Upper lobe of left lung (tissue), 6 donors: ENCODE measurements at regions not wholly inside any gene's neighbourhood (a gene's known extent, or its start where the extent isn't known, plus 50 kb on each side); places are given as distances from the start of the nearest gene placed in this dataset.

Experiments used
- ATAC-seq, 2 donors: fragments of 200-7000 bp; cut with Tn5 transposase; one replicate each; pipeline ENCODE4 v1.9.1; 2022; ENCODE audit warnings: mild to moderate bottlenecking in 2 of 2, moderate library complexity in 2 of 2; ENCODE audit not compliant: low FRiP score in 2 of 2
- DNase-seq, 2 donors: peaks; one replicate each; pipeline ENCODE4 v3.0.0-alpha.2; 2019 to 2020
- H3K27ac ChIP-seq, 4 donors: fragments of 200-600 bp; sonication (generic); one replicate each; pipeline ENCODE4 v1.5.1; 2016 to 2019
- H3K27me3 ChIP-seq, 4 donors: fragments of 200-600 bp; sonication (generic); one replicate each; pipeline ENCODE4 v1.5.1; 2017 to 2019
- H3K36me3 ChIP-seq, 4 donors: fragments of 200-600 bp; sonication (generic); one replicate each; pipeline ENCODE4 v1.5.1; 2016 to 2019
- H3K4me1 ChIP-seq, 4 donors: fragments of 200-600 bp; sonication (generic); one replicate each; pipeline ENCODE4 v1.5.1; 2018 to 2019
- H3K4me3 ChIP-seq, 4 donors: fragments of 200-600 bp; sonication (generic); one replicate each; pipeline ENCODE4 v1.5.1; 2017 to 2019; ENCODE audit warnings: mild to moderate bottlenecking in 2 of 4, moderate library complexity in 1 of 4
- H3K9me3 ChIP-seq, 4 donors: fragments of 200-600 bp; sonication (generic); one replicate each; pipeline ENCODE4 v1.5.1; 2018 to 2019
- CTCF ChIP-seq, 6 experiments: fragments of 450-650 bp in 4 of 6; fragments of 200-600 bp in 2 of 6; sonication (generic) in 2 of 6; IDR thresholded peaks; one replicate each; pipeline ENCODE4 v1.5.1; 2016 to 2019; ENCODE audit warnings: antibody characterized with exemption in 6 of 6
- EP300 ChIP-seq, 4 donors: sonication (generic); formaldehyde crosslinking; IDR thresholded peaks; one replicate each; pipeline ENCODE4 v1.5.1; 2017; ENCODE audit warnings: antibody characterized with exemption in 4 of 4, control low read depth in 2 of 4
- POLR2A ChIP-seq, 4 donors: fragments of 450-650 bp; IDR thresholded peaks; one replicate each; pipeline ENCODE4 v1.5.1; 2016 to 2017; ENCODE audit warnings: antibody characterized with exemption in 4 of 4, mild to moderate bottlenecking in 2 of 4
- POLR2AphosphoS5 ChIP-seq, 2 donors: sonication (generic); formaldehyde crosslinking; IDR thresholded peaks; one replicate each; pipeline ENCODE4 v1.5.1; 2017; ENCODE audit warnings: antibody characterized with exemption in 2 of 2
- WGBS, 2 donors: methylation state at CpG; one replicate each; pipeline ENCODE4 v1.1.5; 2017 to 2018; 5-methylcytosine and 5-hydroxymethylcytosine counted together
- donor health status: DM: no; HTN: no; CAD: no; lungs with moderate emphysema.
- donor health status: DM: no; HTN: yes; CAD: no; lungs with severe emphysema.

GRCh38 chr4:180812783-180813182 lies 1430.4 kb upstream of the TENM3 start:
- TF ChIP-seq POLR2A (IDR thresholded peaks at IDR 0.05): no peak
- TF ChIP-seq POLR2AphosphoS5 (IDR thresholded peaks at IDR 0.05): no peak
- TF ChIP-seq CTCF (IDR thresholded peaks at IDR 0.05): no peak
- no peak for TF ChIP-seq EP300 (IDR thresholded peaks at IDR 0.05)
- Histone ChIP-seq H3K4me3 (no peak overlapping the region), H3K27ac (no peak overlapping the region), H3K27me3 (no peaks in the 10 kb centered on the region), H3K9me3 (no peaks in the 10 kb centered on the region), H3K36me3 (no peaks in the 10 kb centered on the region), H3K4me1 (no peaks in the 10 kb centered on the region)
- no peak for DNase-seq
- 64 to 67% methylated on average over 2 of the region's 2 CpGs for WGBS, 2 donors
- no peak for ATAC-seq

- no peaks in the 10 kb centered on the region for H3K36me3 ChIP-seq
- H3K9me3 ChIP-seq: no peaks in the 10 kb centered on the region
- DNase-seq: no peak
- no peak for ATAC-seq
- no peak overlapping the region for H3K4me3 ChIP-seq
- H3K4me1 ChIP-seq: no peaks in the 10 kb centered on the region
- no peaks in the 10 kb centered on the region for H3K27me3 ChIP-seq
- WGBS, 2 donors: 82 to 86% methylated on average over 3 of the region's 3 CpGs
- H3K27ac ChIP-seq: no peak overlapping the region
- TF ChIP-seq CTCF (IDR thresholded peaks at IDR 0.05): no peak
- TF ChIP-seq POLR2A (IDR thresholded peaks at IDR 0.05): no peak
- TF ChIP-seq POLR2AphosphoS5 (IDR thresholded peaks at IDR 0.05): no peak
- TF ChIP-seq EP300 (IDR thresholded peaks at IDR 0.05): no peak
These were observed 1428.3 kb upstream of the TENM3 start for GRCh38 chr4:180814875-180815417.

GRCh38 chr4:180817529-180817928 lies 1425.7 kb upstream of the TENM3 start:
- H3K9me3 ChIP-seq: no peaks in the 10 kb centered on the region
- no peak for DNase-seq
- no peaks in the 10 kb centered on the region for H3K27me3 ChIP-seq
- no peak overlapping the region for H3K4me3 ChIP-seq
- H3K4me1 ChIP-seq: no peaks in the 10 kb centered on the region
- no peak overlapping the region for H3K27ac ChIP-seq
- H3K36me3 ChIP-seq: no peaks in the 10 kb centered on the region
- no peak for ATAC-seq
- TF ChIP-seq POLR2A (IDR thresholded peaks at IDR 0.05): no peak
- no peak for TF ChIP-seq CTCF (IDR thresholded peaks at IDR 0.05)
- no peak for TF ChIP-seq EP300 (IDR thresholded peaks at IDR 0.05)
- TF ChIP-seq POLR2AphosphoS5 (IDR thresholded peaks at IDR 0.05): no peak
- WGBS, 2 donors: 86 to 94% methylated on average over 6 of the region's 6 CpGs

GRCh38 chr4:180823108-180823507 lies 1420.1 kb upstream of the TENM3 start:
- Histone ChIP-seq H3K9me3 (no peaks in the 10 kb centered on the region), H3K4me3 (no peak overlapping the region), H3K36me3 (no peaks in the 10 kb centered on the region), H3K27me3 (no peaks in the 10 kb centered on the region), H3K4me1 (peaks cover 0 to 4% (median 0%) of the 10 kb centered on the region in 4 donors), H3K27ac (no peak overlapping the region)
- DNase-seq: no peak
- no peak for ATAC-seq
- WGBS, 2 donors: 39 to 42% methylated on average over 2 of the region's 2 CpGs
- TF ChIP-seq POLR2A (IDR thresholded peaks at IDR 0.05) (no peak), POLR2AphosphoS5 (IDR thresholded peaks at IDR 0.05) (no peak), EP300 (IDR thresholded peaks at IDR 0.05) (no peak), CTCF (IDR thresholded peaks at IDR 0.05) (no peak)
